ENCODE measurements at regions not wholly inside any gene's neighbourhood (a gene's known extent, or its start where the extent isn't known, plus 50 kb on each side); places are given as distances from the start of the nearest gene placed in this dataset.
"Not testable (repeated sequence)": the region's sequence is repeated elsewhere in the genome, so short reads cannot be mapped to it uniquely, and the experiment has no call there.

GRCh38 chr9:85077944-85078343 is 408.4 kb downstream of the NTRK2 start:
- no peak overlapping the region for H3K4me3 ChIP-seq (ENCODE audit: control insufficient read depth in 2 of 3, extremely low read depth in 1 of 3, insufficient read depth in 2 of 3, low read depth in 1 of 3, low read length in 3 of 3)
- no peak for DNase-seq (ENCODE audit: low read depth, low spot score)
- H4K20me1 ChIP-seq (ENCODE audit: control insufficient read depth, extremely low read depth, insufficient read depth, low read length) = no peaks in the 10 kb centered on the region
- H3K27me3 ChIP-seq (ENCODE audit: control insufficient read depth, extremely low read depth, insufficient read depth, low read length) = no peaks in the 10 kb centered on the region
- no peaks in the 10 kb centered on the region for H3K9me1 ChIP-seq (ENCODE audit: control insufficient read depth, extremely low read depth, insufficient read depth, low read length)
- H3K4me1 ChIP-seq (ENCODE audit: control insufficient read depth, extremely low read depth, insufficient read depth, low read length) = no peaks in the 10 kb centered on the region
- no peak overlapping the region for H2AFZ ChIP-seq (ENCODE audit: control insufficient read depth, low read length)
- no peaks in the 10 kb centered on the region for H3K79me2 ChIP-seq (ENCODE audit: control insufficient read depth, insufficient read depth, low read length)
- dilution Hi-C loops (cut with MboI; ENCODE audit: extremely low pct_ligation_motif_present, low sequenced_read_pairs) = no loop called here
- FAIRE-seq = no peak
- H3K27ac ChIP-seq (ENCODE audit: control insufficient read depth, insufficient read depth, low read length) = no peak overlapping the region
- TF ChIP-seq CTCF (optimal IDR thresholded peaks at IDR 0.05 in 1 of 3, IDR thresholded peaks at IDR 0.05 in 1 of 3, conservative IDR thresholded peaks at IDR 0.05 in 1 of 3; ENCODE audit: extremely low read depth in 1 of 3, insufficient read depth in 2 of 3, low read length in 3 of 3) = no peak
- no peak for TF ChIP-seq EZH2 (IDR thresholded peaks at IDR 0.05; ENCODE audit: low read length)
- H3K9me3 ChIP-seq (ENCODE audit: control insufficient read depth, low read depth, low read length) = no peaks in the 10 kb centered on the region
- no peak overlapping the region for H3K4me2 ChIP-seq (ENCODE audit: control insufficient read depth, extremely low read depth, insufficient read depth, low read depth, low read length)
- H3K36me3 ChIP-seq (ENCODE audit: control insufficient read depth in 2 of 2, extremely low read depth in 1 of 2, insufficient read depth in 2 of 2, low read length in 2 of 2) = no peaks in the 10 kb centered on the region
- H3K9ac ChIP-seq (ENCODE audit: control insufficient read depth, extremely low read depth, insufficient read depth, low read length) = no peak overlapping the region

- not testable (repeated sequence) for H3K4me3 ChIP-seq (ENCODE audit: control insufficient read depth in 2 of 3, extremely low read depth in 1 of 3, insufficient read depth in 2 of 3, low read depth in 1 of 3, low read length in 3 of 3); H3K27ac ChIP-seq (ENCODE audit: control insufficient read depth, insufficient read depth, low read length)
Measured at GRCh38 chr9:85077146-85077545, 407.6 kb downstream of the NTRK2 start.

More at GRCh38 chr9:85077146-85077545, 407.6 kb downstream of the NTRK2 start:
- H3K4me1 ChIP-seq (ENCODE audit: control insufficient read depth, extremely low read depth, insufficient read depth, low read length); H3K79me2 ChIP-seq (ENCODE audit: control insufficient read depth, insufficient read depth, low read length); H3K9me3 ChIP-seq (ENCODE audit: control insufficient read depth, low read depth, low read length); DNase-seq (ENCODE audit: low read depth, low spot score); dilution Hi-C loops (cut with MboI; ENCODE audit: extremely low pct_ligation_motif_present, low sequenced_read_pairs); H3K36me3 ChIP-seq (ENCODE audit: control insufficient read depth in 2 of 2, extremely low read depth in 1 of 2, insufficient read depth in 2 of 2, low read length in 2 of 2); H3K9me1 ChIP-seq (ENCODE audit: control insufficient read depth, extremely low read depth, insufficient read depth, low read length); FAIRE-seq; H3K9ac ChIP-seq (ENCODE audit: control insufficient read depth, extremely low read depth, insufficient read depth, low read length); H2AFZ ChIP-seq (ENCODE audit: control insufficient read depth, low read length); H4K20me1 ChIP-seq (ENCODE audit: control insufficient read depth, extremely low read depth, insufficient read depth, low read length); H3K27me3 ChIP-seq (ENCODE audit: control insufficient read depth, extremely low read depth, insufficient read depth, low read length); H3K4me2 ChIP-seq (ENCODE audit: control insufficient read depth, extremely low read depth, insufficient read depth, low read depth, low read length): not testable (repeated sequence)

Small RNA genes in the stretch of these regions (small RNA-seq; reads per million reads assigned to genes)
- gene UBE2V1P10 (ENCODE audit: insufficient read length in 3 of 3, low read depth in 3 of 3, low replicate concordance in 1 of 3) = 0 reads per million in 3 experiments
